Coronary artery (tissue), 2 donors: ENCODE measurements at regions not wholly inside any gene's neighbourhood (a gene's known extent, or its start where the extent isn't known, plus 50 kb on each side); places are given as distances from the start of the nearest gene placed in this dataset.

Source experiments
- DNase-seq: peaks from one replicate; pipeline ENCODE4 v3.0.0-alpha.2; 2017; ENCODE audit warnings: low spot score
- H3K27ac ChIP-seq, 2 donors: fragments of 200-600 bp; sonication (generic); one replicate each; pipeline ENCODE4 v1.5.1; 2016 to 2019
- H3K4me3 ChIP-seq: fragments of 200-600 bp; sonication (generic); 2 replicates; pipeline ENCODE4 v1.5.1; 2016; ENCODE audit warnings: mild to moderate bottlenecking, moderate library complexity
- TF ChIP-seq, protein P1 (sequence below): fragments of 200-600 bp; sonication (generic); IDR thresholded peaks from one replicate; pipeline ENCODE4 v1.5.1; 2019; ENCODE audit warnings: antibody characterized with exemption

DNA sequence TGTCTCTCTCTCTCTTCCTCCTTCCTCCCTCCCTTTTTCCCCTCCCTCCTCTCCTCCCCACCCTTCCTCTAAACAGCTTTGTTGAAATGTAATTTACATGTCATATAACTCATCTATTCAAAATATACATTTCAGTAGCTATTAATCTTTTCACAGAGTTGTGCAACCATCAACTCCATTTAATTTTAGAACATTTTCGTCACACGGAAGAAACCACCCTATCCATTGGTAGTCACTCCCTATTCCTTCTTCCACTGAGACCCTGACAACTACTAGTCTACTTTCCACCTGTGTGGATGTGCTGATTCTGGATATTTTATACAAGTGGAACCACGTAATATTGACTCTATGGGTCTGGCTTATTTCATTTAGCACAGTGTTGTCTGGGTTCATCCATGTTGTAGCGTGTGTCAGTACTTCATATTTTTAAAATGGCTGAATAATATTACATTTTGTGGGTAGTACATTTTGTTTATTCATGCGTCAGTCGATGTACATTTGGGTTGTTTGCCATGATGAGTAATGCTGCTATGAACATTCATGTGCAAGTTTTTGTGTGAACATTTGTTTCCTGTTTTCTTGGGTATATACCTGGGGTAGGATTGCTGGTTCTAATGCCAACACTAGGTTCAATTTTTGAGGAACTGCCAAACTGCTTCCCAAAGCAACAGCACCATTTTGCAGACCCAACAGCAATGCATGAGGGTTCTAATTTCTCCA is 100.1 kb upstream of the GCFC2 start:
- H3K4me3 ChIP-seq: no peak overlapping the region
- TF ChIP-seq, protein P1, sequence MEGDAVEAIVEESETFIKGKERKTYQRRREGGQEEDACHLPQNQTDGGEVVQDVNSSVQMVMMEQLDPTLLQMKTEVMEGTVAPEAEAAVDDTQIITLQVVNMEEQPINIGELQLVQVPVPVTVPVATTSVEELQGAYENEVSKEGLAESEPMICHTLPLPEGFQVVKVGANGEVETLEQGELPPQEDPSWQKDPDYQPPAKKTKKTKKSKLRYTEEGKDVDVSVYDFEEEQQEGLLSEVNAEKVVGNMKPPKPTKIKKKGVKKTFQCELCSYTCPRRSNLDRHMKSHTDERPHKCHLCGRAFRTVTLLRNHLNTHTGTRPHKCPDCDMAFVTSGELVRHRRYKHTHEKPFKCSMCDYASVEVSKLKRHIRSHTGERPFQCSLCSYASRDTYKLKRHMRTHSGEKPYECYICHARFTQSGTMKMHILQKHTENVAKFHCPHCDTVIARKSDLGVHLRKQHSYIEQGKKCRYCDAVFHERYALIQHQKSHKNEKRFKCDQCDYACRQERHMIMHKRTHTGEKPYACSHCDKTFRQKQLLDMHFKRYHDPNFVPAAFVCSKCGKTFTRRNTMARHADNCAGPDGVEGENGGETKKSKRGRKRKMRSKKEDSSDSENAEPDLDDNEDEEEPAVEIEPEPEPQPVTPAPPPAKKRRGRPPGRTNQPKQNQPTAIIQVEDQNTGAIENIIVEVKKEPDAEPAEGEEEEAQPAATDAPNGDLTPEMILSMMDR: no peak
- no peak for DNase-seq
- no peak overlapping the region for H3K27ac ChIP-seq

DNA sequence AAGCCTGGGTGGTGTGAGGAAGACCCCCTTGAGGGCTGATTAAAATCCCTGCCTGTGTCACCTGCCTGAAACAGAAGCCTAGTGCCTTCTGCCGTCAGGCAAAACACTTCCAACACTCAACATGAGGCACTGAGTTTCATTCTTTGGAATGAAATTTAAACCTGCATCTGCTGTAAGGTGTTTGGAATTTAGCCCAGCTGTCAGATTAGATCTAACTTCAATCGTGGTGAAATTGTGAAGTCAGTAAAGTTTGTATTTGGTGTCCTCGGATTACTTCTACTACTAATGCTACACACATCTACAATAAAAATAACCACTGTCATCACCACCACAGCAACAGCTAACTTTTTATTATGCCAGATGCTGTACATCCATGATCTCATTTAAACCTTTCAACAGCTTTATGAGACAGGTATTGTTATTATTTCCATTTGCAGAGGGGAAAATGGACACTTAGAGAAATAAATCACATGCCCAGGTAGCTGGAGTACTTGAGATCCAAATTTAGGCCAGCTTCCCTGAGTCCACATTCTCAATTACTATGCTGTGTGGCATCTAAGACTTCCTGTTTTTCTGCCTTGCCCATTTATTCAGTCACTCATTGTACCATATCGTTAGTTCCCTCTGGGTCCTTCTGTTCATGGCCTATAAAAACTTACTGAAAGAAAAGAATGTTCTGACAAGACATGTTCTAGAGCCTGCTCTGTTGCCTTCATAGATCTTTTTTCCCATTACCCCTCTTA is 98.2 kb upstream of the GCFC2 start:
- DNase-seq: no peak
- TF ChIP-seq, protein P1: no peak
- Histone ChIP-seq H3K4me3 (no peak overlapping the region), H3K27ac (no peak overlapping the region)

DNA sequence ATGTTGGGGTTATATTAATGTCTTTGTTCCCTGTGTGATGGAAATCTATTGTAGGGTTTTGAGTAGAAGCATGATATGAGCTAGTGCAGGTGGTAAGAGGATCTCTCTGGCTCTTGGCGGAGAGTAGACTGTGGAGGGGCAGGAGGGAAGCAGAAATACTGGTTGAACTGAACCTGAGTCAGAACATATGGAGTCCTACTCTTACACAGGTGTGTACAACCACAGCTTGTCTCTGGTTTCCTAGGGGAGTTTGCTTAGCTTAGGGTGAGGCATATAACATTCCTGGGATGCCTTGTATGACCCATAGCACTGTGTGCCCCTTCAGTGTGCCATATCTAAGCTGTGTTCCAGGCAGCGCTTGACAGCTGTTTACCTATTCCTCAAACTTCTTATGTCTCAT is 97.3 kb upstream of the GCFC2 start:
- no peak overlapping the region for H3K4me3 ChIP-seq
- TF ChIP-seq, protein P1: no peak
- no peak overlapping the region for H3K27ac ChIP-seq
- no peak for DNase-seq

DNA sequence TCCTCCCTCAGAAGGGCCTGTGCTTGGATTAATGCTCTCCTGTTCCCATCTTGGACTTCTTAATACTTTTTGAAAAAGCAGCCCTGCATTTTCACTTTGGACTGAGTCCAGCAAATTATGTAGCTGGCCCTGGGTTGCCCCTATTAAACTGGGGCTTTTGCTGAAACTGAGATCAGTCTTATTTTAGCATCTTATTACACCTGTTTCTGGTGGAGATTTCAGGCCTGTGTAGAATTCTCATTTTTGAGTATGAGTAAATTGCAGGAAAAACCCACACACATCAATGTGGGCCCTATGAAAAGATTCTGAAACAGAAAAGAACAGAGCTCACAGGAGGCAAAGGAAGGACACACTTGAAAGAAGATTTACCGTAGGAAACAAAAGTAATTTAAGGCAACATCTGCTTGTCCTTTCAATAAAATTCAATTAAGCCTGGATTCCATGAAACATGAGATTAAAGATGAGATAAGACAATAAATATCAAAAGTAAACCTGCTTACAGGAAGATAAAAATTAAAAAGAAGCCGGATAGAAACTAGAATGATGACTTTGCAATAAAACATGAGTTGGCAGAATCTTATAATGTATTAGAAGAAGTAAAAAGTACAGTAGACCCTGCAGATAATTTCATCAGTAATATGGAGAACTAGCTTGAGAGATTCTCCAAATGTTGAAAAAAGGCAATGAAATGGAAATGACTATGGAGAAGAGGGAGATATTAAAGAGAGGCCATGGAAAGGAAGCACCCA is 90.7 kb upstream of the GCFC2 start:
- TF ChIP-seq, protein P1: no peak
- Histone ChIP-seq H3K4me3 (no peak overlapping the region), H3K27ac (no peak overlapping the region)
- DNase-seq: no peak

DNA sequence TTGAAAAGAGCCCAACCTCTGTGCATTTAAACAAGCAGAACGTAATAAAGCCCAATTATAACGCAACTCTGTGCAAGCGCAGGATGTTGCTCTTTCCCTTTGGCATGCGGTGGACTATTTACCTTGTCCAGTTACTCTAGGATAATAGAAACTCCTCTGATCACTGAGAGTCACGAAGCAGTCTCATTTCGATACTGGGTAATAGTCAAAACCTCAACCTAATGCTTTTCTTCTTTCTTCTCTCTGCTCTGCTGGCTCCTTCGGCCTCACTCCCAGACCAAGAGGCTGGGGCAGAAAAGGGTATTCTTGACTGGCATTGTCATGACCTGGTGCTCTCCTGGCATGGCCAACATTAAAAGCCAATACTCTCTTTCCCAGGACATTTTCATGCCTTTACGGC is 89.7 kb upstream of the GCFC2 start:
- no peak overlapping the region for H3K4me3 ChIP-seq
- DNase-seq: no peak
- TF ChIP-seq, protein P1: no peak
- no peak overlapping the region for H3K27ac ChIP-seq

DNA sequence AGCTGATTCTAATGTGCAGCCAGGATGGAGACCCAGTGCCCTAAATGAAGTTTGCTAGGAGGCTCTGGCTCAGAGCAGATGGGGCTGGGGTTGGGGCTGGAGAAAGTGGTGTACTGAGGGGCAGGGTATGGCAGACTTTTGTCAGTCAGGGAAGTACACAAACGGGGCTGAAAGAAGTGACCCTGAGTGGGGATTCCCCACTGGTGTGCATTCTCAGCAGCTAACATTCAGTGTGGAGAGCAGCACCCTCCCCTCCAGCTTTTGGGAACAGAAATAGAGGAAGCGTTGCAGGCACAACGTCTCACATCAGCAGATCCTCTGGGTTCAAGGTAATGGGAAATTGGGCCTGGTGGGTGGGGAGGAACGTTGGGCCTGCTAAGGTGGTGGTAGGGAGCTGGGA is 89.1 kb upstream of the GCFC2 start:
- H3K4me3 ChIP-seq: no peak overlapping the region
- TF ChIP-seq, protein P1: no peak
- H3K27ac ChIP-seq: no peak overlapping the region
- no peak for DNase-seq
